ENCODE measurements at regions not wholly inside any gene's neighbourhood (a gene's known extent, or its start where the extent isn't known, plus 50 kb on each side); places are given as distances from the start of the nearest gene placed in this dataset.
A peak's percentile ranks its signal among the peaks of the same experiment; 100 is the strongest.

DNA sequence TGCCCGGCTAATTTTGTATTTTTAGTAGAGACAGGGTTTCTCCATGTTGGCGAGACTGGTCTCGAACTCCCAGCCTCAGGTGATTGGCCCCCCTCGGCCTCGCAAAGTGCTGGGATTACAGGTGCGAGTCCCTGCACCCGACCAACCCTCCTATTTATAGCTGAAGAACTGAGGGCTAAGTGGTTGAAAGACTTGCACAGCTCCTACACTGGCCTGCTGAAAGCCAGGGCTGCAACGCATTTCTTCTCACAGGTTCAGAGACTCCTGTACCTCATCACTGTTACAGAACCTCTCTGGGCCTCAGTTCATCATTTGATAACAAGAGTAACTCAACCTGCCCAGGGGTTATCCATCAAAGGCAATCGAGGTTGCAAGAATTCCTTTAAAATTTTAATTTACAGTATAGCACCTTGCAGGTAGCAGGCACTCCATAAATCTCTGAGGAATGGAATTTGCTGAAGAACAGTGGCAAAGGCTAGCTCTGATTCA is 626.5 kb upstream of the TBL1XR1 start:
- TF ChIP-seq, protein P1, sequence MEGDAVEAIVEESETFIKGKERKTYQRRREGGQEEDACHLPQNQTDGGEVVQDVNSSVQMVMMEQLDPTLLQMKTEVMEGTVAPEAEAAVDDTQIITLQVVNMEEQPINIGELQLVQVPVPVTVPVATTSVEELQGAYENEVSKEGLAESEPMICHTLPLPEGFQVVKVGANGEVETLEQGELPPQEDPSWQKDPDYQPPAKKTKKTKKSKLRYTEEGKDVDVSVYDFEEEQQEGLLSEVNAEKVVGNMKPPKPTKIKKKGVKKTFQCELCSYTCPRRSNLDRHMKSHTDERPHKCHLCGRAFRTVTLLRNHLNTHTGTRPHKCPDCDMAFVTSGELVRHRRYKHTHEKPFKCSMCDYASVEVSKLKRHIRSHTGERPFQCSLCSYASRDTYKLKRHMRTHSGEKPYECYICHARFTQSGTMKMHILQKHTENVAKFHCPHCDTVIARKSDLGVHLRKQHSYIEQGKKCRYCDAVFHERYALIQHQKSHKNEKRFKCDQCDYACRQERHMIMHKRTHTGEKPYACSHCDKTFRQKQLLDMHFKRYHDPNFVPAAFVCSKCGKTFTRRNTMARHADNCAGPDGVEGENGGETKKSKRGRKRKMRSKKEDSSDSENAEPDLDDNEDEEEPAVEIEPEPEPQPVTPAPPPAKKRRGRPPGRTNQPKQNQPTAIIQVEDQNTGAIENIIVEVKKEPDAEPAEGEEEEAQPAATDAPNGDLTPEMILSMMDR (conservative IDR thresholded peaks at IDR 0.05; ENCODE audit: low read length) = no peak
- no peak for TF ChIP-seq EZH2phosphoT487 (IDR thresholded peaks at IDR 0.05; ENCODE audit: borderline replicate concordance)
- Histone ChIP-seq H3K4me1 (ENCODE audit: insufficient read depth, low read length, poor library complexity, severe bottlenecking) (peaks cover 9% of the 10 kb centered on the region), H2AFZ (ENCODE audit: low read length) (peak overlapping the region; percentile 3; the same call in 1 of the 2 replicates), H3K36me3 (ENCODE audit: insufficient read depth, low read length) (no peaks in the 10 kb centered on the region), H3K4me2 (ENCODE audit: low read depth, low read length, poor library complexity, severe bottlenecking) (no peak overlapping the region), H4K20me1 (ENCODE audit: insufficient read depth, low read length, poor library complexity, severe bottlenecking) (no peaks in the 10 kb centered on the region), H3K79me2 (ENCODE audit: insufficient read depth, low read length) (no peaks in the 10 kb centered on the region), H3K4me3 (ENCODE audit: low read length, poor library complexity, severe bottlenecking) (no peak overlapping the region), H3F3A (ENCODE audit: low read depth) (no peaks in the 10 kb centered on the region), H3K9me2 (replicated peaks; ENCODE audit: low read depth, low read length) (no peaks in the 10 kb centered on the region), H3K27me3 (ENCODE audit: insufficient read depth, low read length, poor library complexity, severe bottlenecking) (no peaks in the 10 kb centered on the region), H3K9me3 (ENCODE audit: insufficient read depth, low read depth, low read length) (no peaks in the 10 kb centered on the region), H3K9ac (ENCODE audit: low read depth, low read length, poor library complexity, severe bottlenecking) (no peak overlapping the region)

DNA sequence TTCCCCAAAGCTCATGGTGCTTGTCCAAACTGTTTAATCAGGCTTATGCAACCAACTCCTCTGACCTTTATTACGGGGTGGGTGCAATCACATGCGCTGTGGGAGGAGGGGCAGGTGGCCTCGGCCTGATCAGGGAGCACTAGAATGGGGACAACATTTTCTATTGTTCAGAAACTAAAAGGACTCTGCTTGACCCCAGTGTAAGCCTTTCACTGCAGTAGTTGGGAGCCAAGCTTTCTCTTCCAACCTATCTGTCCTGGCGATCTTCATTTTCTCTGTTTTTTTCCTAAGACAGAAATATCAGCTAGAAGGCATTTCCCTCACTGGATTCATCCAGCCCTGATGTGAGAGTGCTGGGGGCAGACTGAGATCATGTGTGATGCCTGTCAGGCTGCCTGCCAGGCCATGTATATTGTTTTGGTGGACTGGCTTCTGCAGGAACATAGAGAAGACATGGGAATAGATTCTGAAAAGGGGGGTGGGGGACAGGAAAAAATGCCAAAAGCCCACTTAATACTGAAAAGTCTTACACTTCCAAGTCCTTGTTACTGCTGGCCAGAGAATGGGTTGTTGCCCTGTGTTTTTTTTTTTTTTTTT is 627.0 kb upstream of the TBL1XR1 start:
- TF ChIP-seq, protein P1 (conservative IDR thresholded peaks at IDR 0.05; ENCODE audit: low read length) = no peak
- no peak for TF ChIP-seq EZH2phosphoT487 (IDR thresholded peaks at IDR 0.05; ENCODE audit: borderline replicate concordance)
- H3K9me2 ChIP-seq (replicated peaks; ENCODE audit: low read depth, low read length) = no peaks in the 10 kb centered on the region
- no peaks in the 10 kb centered on the region for H3K36me3 ChIP-seq (ENCODE audit: insufficient read depth, low read length)
- no peaks in the 10 kb centered on the region for H4K20me1 ChIP-seq (ENCODE audit: insufficient read depth, low read length, poor library complexity, severe bottlenecking)
- H3F3A ChIP-seq (ENCODE audit: low read depth) = no peaks in the 10 kb centered on the region
- H3K79me2 ChIP-seq (ENCODE audit: insufficient read depth, low read length) = no peaks in the 10 kb centered on the region
- no peak overlapping the region for H2AFZ ChIP-seq (ENCODE audit: low read length)
- no peak overlapping the region for H3K4me2 ChIP-seq (ENCODE audit: low read depth, low read length, poor library complexity, severe bottlenecking)
- no peaks in the 10 kb centered on the region for H3K9me3 ChIP-seq (ENCODE audit: insufficient read depth, low read depth, low read length)
- H3K4me1 ChIP-seq (ENCODE audit: insufficient read depth, low read length, poor library complexity, severe bottlenecking) = peaks cover 9% of the 10 kb centered on the region
- H3K9ac ChIP-seq (ENCODE audit: low read depth, low read length, poor library complexity, severe bottlenecking) = no peak overlapping the region
- H3K4me3 ChIP-seq (ENCODE audit: low read length, poor library complexity, severe bottlenecking) = no peak overlapping the region
- H3K27me3 ChIP-seq (ENCODE audit: insufficient read depth, low read length, poor library complexity, severe bottlenecking) = no peaks in the 10 kb centered on the region

DNA sequence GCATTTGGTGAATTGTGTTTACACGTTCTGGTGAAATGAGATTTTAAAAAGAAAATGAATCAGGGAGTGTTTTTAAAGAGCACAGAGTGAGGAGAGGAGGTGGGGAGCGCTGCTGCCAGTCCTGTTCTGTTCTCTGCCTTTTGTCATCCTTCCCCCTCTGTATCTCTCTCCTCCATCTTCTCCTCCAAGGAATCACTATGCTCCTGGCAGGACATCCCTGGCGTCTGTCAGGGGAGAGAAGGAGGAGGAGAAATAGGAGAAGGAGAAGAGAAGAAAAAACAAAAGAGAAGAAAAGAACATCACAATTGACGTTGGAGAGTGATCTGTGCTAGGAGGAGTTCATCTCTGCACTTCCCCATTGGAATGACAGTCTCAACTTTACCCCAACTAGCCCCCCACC is 627.6 kb upstream of the TBL1XR1 start:
- Histone ChIP-seq H3K27me3 (ENCODE audit: insufficient read depth, low read length, poor library complexity, severe bottlenecking) (no peaks in the 10 kb centered on the region), H3K4me1 (ENCODE audit: insufficient read depth, low read length, poor library complexity, severe bottlenecking) (peaks cover 9% of the 10 kb centered on the region), H3K4me3 (ENCODE audit: low read length, poor library complexity, severe bottlenecking) (no peak overlapping the region), H4K20me1 (ENCODE audit: insufficient read depth, low read length, poor library complexity, severe bottlenecking) (no peaks in the 10 kb centered on the region), H3K4me2 (ENCODE audit: low read depth, low read length, poor library complexity, severe bottlenecking) (no peak overlapping the region), H3K79me2 (ENCODE audit: insufficient read depth, low read length) (no peaks in the 10 kb centered on the region), H3K9ac (ENCODE audit: low read depth, low read length, poor library complexity, severe bottlenecking) (no peak overlapping the region), H3K36me3 (ENCODE audit: insufficient read depth, low read length) (no peaks in the 10 kb centered on the region), H3K9me2 (replicated peaks; ENCODE audit: low read depth, low read length) (no peaks in the 10 kb centered on the region), H3K9me3 (ENCODE audit: insufficient read depth, low read depth, low read length) (no peaks in the 10 kb centered on the region), H2AFZ (ENCODE audit: low read length) (no peak overlapping the region), H3F3A (ENCODE audit: low read depth) (no peaks in the 10 kb centered on the region)
- no peak for TF ChIP-seq EZH2phosphoT487 (IDR thresholded peaks at IDR 0.05; ENCODE audit: borderline replicate concordance)

DNA sequence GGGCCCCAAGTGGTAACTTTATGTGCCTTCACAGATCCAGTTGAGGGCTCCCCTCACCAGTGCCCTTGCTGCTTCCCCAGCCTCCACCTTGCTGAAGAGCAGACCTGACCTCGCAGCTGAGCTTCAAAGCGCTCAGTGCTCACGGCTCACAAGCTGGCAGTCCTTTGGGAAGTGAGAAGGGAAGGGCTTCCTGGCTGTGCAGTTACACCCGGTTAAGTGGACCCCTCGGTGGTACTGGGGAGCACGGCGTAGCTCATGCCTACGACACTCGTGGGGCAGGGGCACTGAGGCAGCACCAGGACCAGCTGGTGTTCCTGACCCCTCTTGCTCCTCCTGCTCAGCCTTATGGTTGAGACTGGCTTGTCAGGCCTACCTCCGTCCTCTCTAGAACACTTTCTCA is 629.0 kb upstream of the TBL1XR1 start:
- H3K27me3 ChIP-seq (ENCODE audit: insufficient read depth, low read length, poor library complexity, severe bottlenecking) = no peaks in the 10 kb centered on the region
- H3K4me1 ChIP-seq (ENCODE audit: insufficient read depth, low read length, poor library complexity, severe bottlenecking) = peaks cover 12% of the 10 kb centered on the region
- H3K9me2 ChIP-seq (replicated peaks; ENCODE audit: low read depth, low read length) = no peaks in the 10 kb centered on the region
- H3K9me3 ChIP-seq (ENCODE audit: insufficient read depth, low read depth, low read length) = no peaks in the 10 kb centered on the region
- no peak overlapping the region for H3K4me2 ChIP-seq (ENCODE audit: low read depth, low read length, poor library complexity, severe bottlenecking)
- H2AFZ ChIP-seq (ENCODE audit: low read length) = no peak overlapping the region
- H3K36me3 ChIP-seq (ENCODE audit: insufficient read depth, low read length) = no peaks in the 10 kb centered on the region
- H3K4me3 ChIP-seq (ENCODE audit: low read length, poor library complexity, severe bottlenecking) = no peak overlapping the region
- TF ChIP-seq, protein P1 (conservative IDR thresholded peaks at IDR 0.05; ENCODE audit: low read length) = no peak
- no peak for TF ChIP-seq EZH2phosphoT487 (IDR thresholded peaks at IDR 0.05; ENCODE audit: borderline replicate concordance)
- no peaks in the 10 kb centered on the region for H4K20me1 ChIP-seq (ENCODE audit: insufficient read depth, low read length, poor library complexity, severe bottlenecking)
- H3K9ac ChIP-seq (ENCODE audit: low read depth, low read length, poor library complexity, severe bottlenecking) = no peak overlapping the region
- no peaks in the 10 kb centered on the region for H3K79me2 ChIP-seq (ENCODE audit: insufficient read depth, low read length)
- no peaks in the 10 kb centered on the region for H3F3A ChIP-seq (ENCODE audit: low read depth)

All from Loucy (cell line).